ENCODE measurements at regions not wholly inside any gene's neighbourhood (a gene's known extent, or its start where the extent isn't known, plus 50 kb on each side); places are given as distances from the start of the nearest gene placed in this dataset.

DNA sequence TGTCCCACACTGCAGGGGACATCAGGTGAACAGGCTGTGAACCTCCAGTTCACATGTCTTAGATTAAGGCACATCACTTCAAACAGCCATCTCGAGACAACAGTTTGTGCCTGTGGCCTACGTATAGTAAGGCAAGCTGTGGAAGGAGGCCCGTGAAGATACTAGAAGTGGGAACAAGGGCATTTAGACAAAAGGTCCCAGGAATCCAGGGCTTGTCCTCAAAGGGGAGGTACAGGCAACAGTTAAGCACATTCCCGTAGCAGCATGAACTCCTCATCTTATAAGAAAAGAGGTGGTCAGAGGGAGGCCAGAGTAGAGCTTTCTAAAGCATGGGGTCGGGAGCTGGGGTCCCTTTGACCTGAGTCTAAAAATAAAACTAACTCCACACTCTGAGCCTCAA lies 122.5 kb upstream of the TRPM3 start:
- TF ChIP-seq, protein P1, sequence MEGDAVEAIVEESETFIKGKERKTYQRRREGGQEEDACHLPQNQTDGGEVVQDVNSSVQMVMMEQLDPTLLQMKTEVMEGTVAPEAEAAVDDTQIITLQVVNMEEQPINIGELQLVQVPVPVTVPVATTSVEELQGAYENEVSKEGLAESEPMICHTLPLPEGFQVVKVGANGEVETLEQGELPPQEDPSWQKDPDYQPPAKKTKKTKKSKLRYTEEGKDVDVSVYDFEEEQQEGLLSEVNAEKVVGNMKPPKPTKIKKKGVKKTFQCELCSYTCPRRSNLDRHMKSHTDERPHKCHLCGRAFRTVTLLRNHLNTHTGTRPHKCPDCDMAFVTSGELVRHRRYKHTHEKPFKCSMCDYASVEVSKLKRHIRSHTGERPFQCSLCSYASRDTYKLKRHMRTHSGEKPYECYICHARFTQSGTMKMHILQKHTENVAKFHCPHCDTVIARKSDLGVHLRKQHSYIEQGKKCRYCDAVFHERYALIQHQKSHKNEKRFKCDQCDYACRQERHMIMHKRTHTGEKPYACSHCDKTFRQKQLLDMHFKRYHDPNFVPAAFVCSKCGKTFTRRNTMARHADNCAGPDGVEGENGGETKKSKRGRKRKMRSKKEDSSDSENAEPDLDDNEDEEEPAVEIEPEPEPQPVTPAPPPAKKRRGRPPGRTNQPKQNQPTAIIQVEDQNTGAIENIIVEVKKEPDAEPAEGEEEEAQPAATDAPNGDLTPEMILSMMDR (IDR thresholded peaks at IDR 0.05; ENCODE audit: low read depth, low read length) = no peak
- TF ChIP-seq MYC (IDR thresholded peaks at IDR 0.05; ENCODE audit: low read depth, low read length) (no peak), POLR2A (IDR thresholded peaks at IDR 0.05; ENCODE audit: extremely low read depth, insufficient read length) (no peak)

Measured in NB4 (cell line).